ENCODE measurements at regions not wholly inside any gene's neighbourhood (a gene's known extent, or its start where the extent isn't known, plus 50 kb on each side); places are given as distances from the start of the nearest gene placed in this dataset.

- H3K27ac Mint-ChIP-seq, result no peak overlapping the region
- no peaks in the 10 kb centered on the region for H3K4me1 Mint-ChIP-seq (ENCODE audit: low read depth)
- H3K27me3 Mint-ChIP-seq (ENCODE audit: insufficient read depth), result no peaks in the 10 kb centered on the region
- H3K36me3 Mint-ChIP-seq (ENCODE audit: low read depth), result no peaks in the 10 kb centered on the region
- H3K4me3 Mint-ChIP-seq, result no peak overlapping the region
- H3K9me3 Mint-ChIP-seq, result peaks cover 8% of the 10 kb centered on the region
- DNase-seq, result no peak
- TF ChIP-seq, protein P1, sequence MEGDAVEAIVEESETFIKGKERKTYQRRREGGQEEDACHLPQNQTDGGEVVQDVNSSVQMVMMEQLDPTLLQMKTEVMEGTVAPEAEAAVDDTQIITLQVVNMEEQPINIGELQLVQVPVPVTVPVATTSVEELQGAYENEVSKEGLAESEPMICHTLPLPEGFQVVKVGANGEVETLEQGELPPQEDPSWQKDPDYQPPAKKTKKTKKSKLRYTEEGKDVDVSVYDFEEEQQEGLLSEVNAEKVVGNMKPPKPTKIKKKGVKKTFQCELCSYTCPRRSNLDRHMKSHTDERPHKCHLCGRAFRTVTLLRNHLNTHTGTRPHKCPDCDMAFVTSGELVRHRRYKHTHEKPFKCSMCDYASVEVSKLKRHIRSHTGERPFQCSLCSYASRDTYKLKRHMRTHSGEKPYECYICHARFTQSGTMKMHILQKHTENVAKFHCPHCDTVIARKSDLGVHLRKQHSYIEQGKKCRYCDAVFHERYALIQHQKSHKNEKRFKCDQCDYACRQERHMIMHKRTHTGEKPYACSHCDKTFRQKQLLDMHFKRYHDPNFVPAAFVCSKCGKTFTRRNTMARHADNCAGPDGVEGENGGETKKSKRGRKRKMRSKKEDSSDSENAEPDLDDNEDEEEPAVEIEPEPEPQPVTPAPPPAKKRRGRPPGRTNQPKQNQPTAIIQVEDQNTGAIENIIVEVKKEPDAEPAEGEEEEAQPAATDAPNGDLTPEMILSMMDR (IDR thresholded peaks at IDR 0.05), result no peak
Observed at GRCh38 chr2:58667137-58667774, 426.1 kb upstream of the FANCL start.

DNA sequence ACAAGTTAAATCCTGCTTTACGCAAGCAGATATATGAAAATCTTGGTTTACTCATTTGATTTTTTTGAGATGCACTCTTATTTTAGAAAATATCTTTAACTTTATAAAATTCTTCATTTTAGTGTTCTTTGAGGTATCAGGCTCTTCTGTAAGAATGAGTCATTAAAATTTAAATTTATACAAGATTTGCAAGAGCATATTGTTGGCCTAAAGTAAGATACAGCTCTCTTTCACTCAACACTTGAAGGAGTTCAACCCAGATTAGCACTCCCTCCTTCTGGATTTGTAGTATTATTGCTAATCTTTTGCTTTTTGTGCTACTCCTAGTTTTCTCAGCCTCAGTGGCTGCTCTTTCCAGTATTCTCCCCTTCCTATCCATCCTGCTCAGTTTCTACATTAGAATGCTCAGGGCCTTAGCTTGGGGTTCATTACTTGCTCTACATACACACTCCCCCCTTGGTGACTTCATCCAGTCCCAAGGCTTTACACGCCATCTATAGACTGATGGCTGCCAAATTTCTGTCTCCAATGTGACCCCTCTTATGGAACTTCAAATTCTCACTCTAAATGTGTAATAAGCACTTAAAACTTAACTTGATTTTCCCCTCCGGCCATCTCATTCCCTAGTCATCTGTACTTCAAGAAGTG lies 425.3 kb upstream of the FANCL start:
- Mint-ChIP-seq H3K9me3 (peaks cover 8% of the 10 kb centered on the region), H3K4me1 (ENCODE audit: low read depth) (no peaks in the 10 kb centered on the region), H3K36me3 (ENCODE audit: low read depth) (no peaks in the 10 kb centered on the region), H3K27ac (no peak overlapping the region), H3K27me3 (ENCODE audit: insufficient read depth) (no peaks in the 10 kb centered on the region), H3K4me3 (no peak overlapping the region)
- DNase-seq, result no peak
- TF ChIP-seq, protein P1 (IDR thresholded peaks at IDR 0.05), result no peak

GRCh38 chr2:58665154-58665553 lies 424.0 kb upstream of the FANCL start:
- Mint-ChIP-seq H3K4me3 (no peak overlapping the region), H3K27ac (no peak overlapping the region), H3K36me3 (ENCODE audit: low read depth) (no peaks in the 10 kb centered on the region), H3K27me3 (ENCODE audit: insufficient read depth) (no peaks in the 10 kb centered on the region), H3K9me3 (peaks cover 8% of the 10 kb centered on the region), H3K4me1 (ENCODE audit: low read depth) (no peaks in the 10 kb centered on the region)
- DNase-seq, result no peak
- TF ChIP-seq, protein P1 (IDR thresholded peaks at IDR 0.05), result no peak

DNA sequence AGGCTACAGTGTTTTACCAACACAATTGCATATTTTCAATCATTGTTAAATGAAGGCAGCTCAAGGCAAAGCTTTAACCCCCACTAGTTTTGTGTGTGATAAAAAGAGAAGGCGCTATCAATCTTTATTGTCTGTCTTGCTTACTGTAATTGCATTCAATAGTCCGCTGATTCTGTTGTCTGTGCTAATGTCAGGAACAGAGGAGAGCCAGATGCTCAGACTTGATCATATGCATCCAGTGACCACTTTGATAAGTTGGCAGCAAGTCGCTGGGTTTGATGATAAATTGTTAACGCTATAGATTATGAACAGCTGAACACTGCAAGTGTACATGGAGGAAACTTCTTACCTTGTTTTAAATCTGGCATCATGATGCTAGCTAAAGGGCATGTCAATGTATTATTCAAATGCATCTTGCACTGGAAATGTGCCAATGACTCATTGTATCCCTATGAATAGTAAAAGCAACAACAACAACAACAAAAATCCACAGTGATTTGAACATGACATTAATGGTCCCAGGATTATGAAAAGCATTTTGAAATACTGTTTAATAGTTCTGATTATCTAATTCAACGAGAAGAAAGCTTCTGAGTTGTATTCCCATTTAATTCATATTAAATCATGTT lies 423.5 kb upstream of the FANCL start:
- no peak for DNase-seq
- no peaks in the 10 kb centered on the region for H3K4me1 Mint-ChIP-seq (ENCODE audit: low read depth)
- no peaks in the 10 kb centered on the region for H3K27me3 Mint-ChIP-seq (ENCODE audit: insufficient read depth)
- H3K4me3 Mint-ChIP-seq, result no peak overlapping the region
- peaks cover 8% of the 10 kb centered on the region for H3K9me3 Mint-ChIP-seq
- H3K27ac Mint-ChIP-seq, result no peak overlapping the region
- TF ChIP-seq, protein P1 (IDR thresholded peaks at IDR 0.05), result no peak
- H3K36me3 Mint-ChIP-seq (ENCODE audit: low read depth), result no peaks in the 10 kb centered on the region

DNA sequence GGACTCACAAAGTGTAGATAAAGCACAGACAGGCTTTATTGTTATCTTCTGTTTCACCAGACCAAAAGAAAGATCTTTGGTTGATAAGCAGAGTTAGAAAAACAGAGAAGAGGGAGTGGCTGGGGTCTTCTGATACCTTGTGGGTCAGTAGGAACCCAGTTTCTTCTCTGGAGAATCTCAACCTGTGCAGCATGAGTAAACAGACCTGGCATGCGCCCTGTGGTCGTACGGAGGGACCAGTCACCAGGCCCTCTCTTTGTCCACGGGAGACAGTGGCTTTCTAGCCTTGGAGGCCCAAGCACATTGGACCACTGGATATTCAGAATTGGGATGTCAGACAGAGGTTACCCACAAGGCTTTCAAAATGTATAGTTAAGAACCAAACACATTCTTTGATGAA lies 418.9 kb upstream of the FANCL start:
- Mint-ChIP-seq H3K27me3 (ENCODE audit: insufficient read depth) (no peaks in the 10 kb centered on the region; the same call in 1 of the 2 replicates), H3K36me3 (ENCODE audit: low read depth) (no peaks in the 10 kb centered on the region), H3K27ac (no peak overlapping the region), H3K4me1 (ENCODE audit: low read depth) (no peaks in the 10 kb centered on the region), H3K9me3 (no peaks in the 10 kb centered on the region), H3K4me3 (no peak overlapping the region)
- TF ChIP-seq, protein P1 (IDR thresholded peaks at IDR 0.05), result no peak
- no peak for DNase-seq

Data from HFFc6 (cell line).